ENCODE measurements at regions not wholly inside any gene's neighbourhood (a gene's known extent, or its start where the extent isn't known, plus 50 kb on each side); places are given as distances from the start of the nearest gene placed in this dataset.

GRCh38 chr12:124516850-124517249, 50.6 kb downstream of the NCOR2 start:
- TF ChIP-seq POLR2AphosphoS5 (IDR thresholded peaks at IDR 0.05; ENCODE audit: low read depth, low read length) (no peak), PAX5 (IDR thresholded peaks at IDR 0.05; ENCODE audit: insufficient read depth, low read length, severe bottlenecking) (no peak), POLR2A (IDR thresholded peaks at IDR 0.05; ENCODE audit: low read depth, low read length) (no peak), SPI1 (IDR thresholded peaks at IDR 0.05; ENCODE audit: low read depth, low read length) (no peak)

Data from GM12891 (cell line).